GM12872 (cell line): ENCODE measurements at regions not wholly inside any gene's neighbourhood (a gene's known extent, or its start where the extent isn't known, plus 50 kb on each side); places are given as distances from the start of the nearest gene placed in this dataset.

Experiments used
- TF ChIP-seq, protein P1 (sequence below): IDR thresholded peaks from 3 replicates; pipeline ENCODE4 v1.5.1; 2011; ENCODE audit warnings: low read depth, mild to moderate bottlenecking, low read length, moderate library complexity; ENCODE audit not compliant: insufficient read depth

DNA sequence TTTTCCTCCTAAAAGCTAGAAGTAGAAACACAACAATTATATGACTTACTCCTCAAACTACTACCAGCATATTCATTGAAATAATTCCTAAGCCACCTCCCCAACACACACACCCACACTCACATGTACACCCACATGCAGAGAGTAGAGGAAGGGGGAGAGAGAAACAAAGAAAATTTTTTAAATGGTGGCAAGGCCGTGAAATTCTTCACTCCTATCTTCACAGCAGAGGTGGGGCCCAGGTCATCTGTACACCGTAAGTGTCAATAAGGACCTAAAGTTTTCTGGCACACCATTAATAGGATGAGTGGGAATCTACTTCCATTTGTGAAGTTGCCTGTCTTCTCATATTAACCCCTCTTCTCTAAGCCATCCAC lies 73.9 kb upstream of the EGLN3 start:
- TF ChIP-seq, protein P1, sequence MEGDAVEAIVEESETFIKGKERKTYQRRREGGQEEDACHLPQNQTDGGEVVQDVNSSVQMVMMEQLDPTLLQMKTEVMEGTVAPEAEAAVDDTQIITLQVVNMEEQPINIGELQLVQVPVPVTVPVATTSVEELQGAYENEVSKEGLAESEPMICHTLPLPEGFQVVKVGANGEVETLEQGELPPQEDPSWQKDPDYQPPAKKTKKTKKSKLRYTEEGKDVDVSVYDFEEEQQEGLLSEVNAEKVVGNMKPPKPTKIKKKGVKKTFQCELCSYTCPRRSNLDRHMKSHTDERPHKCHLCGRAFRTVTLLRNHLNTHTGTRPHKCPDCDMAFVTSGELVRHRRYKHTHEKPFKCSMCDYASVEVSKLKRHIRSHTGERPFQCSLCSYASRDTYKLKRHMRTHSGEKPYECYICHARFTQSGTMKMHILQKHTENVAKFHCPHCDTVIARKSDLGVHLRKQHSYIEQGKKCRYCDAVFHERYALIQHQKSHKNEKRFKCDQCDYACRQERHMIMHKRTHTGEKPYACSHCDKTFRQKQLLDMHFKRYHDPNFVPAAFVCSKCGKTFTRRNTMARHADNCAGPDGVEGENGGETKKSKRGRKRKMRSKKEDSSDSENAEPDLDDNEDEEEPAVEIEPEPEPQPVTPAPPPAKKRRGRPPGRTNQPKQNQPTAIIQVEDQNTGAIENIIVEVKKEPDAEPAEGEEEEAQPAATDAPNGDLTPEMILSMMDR: no peak

DNA sequence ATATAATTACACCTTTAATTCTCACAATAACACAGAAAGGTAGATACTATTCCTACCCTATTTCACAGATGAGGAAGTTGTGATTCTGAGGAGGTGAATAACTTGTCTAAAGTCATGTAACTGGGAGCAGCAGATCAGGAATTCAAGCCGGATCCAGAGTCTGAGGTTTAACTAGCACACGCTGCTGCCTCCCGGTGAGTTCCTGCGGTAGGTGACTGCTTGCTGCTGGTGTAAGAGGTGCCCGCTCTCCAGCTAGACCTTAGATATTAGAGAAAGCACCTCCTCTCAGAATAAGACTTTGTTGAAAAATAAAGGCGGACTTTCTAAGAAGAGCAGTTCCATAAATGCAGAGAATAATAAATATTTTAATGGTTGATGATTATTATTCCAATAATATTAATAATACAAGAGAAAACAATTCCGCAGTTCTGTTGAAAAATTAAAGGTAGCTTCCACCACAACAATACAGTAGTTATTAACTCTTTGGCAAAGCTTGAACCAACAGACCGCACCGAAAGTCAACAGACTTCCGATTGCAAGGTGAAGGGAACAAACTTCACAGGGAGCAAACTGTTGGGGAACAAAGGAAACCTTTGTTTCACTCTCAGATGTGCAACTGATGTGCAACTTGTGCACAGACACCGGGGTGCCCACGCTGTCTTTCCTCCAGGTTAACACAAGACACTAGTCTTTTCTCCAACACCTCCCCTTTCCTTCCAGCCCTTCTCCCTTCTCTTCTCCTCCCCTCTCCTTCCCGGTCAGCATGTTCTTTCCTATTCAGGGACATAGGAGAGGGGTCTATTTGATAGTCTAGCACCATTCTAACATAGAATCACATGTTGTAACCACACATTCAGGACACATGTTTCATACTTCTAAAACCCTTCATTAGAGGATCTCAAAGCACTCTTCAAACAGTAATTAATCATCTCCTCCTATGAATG lies 73.2 kb upstream of the EGLN3 start:
- TF ChIP-seq, protein P1: no peak

DNA sequence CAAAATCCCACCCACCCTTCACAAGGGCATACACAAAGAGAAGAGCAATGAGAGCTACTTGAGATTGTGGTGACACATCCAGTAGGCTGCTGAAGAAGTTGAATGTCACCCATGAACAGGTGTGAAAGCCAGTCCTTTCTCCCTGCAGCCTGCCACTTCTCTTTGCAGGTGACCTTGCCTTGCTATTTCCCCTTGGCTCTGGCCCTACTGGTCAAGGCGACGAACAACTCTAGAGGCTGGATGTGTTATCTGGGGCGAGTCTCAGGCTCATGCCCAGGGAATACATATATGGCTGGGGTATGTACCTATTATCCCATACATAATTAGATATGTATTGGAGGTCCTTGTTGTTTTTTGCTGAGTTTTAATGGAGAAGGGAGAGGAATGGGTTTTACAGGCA lies 70.2 kb upstream of the EGLN3 start:
- TF ChIP-seq, protein P1: no peak

DNA sequence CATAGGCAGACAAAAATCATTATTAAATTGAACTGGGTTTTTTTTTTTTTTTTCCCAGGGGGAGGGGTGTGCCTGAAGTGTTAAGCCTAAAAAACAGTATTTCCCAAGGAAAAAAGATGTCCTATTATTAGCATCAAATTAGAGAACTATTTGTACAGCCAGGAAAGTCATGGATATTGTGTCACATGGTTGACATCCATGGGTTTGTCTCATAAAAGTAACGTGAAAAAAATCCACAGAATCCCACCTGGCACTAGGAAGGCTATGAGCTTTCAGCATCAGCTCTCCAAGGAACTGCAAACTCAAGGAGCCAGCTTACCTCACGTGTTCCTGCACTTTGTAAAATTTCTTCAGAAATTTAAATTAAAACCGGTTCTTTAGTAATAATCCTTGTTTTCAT lies 69.1 kb upstream of the EGLN3 start:
- TF ChIP-seq, protein P1: no peak

DNA sequence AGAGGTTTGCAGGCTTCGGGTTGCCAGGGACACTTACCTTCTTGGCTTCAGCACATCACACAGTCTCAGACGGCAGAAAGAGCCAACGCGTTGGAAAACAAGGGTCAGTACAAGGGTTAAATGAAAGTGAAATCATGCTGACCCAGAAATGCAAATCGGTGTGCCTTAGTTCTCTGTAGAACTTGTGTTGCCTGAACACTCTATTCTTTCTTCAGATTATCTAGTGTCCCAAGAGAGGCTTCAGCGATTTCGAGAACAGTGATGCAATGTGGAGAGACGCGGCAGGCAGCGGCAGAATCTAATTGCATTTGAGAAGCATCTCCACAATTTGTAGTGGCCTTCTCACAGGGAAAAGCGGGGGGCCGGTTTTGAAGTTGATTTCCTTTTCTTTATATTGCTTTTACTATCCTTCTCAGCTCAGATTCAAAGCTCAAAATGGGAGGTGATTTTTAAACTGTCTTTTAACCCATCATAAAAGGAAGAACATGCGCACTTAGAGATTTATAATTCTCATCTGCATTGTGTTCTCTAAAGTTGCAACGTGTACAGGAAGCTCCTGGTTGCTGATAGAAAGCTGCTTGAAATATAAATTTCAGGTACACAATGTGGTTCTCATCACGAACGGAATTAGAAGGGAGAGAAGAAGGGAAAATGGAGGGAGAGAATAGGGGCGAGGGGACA lies 67.8 kb upstream of the EGLN3 start:
- TF ChIP-seq, protein P1: no peak

DNA sequence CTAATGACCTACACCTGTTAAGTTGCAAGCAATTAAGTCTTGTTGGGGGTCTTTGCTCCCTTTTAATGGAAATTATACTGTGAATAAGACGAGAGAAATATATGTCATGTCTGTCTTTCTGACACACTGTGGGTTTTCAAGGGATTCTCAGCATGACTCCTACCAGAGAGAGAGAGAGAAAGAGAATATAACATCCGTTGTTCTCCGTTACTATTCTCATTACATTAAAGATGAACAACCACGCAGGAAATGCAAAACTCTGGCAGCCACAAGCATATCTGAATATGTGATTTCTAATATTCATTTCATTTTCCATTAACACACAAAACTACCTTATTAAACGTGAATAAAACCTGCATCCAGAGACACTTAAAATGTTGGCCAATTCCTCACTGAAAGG lies 67.3 kb upstream of the EGLN3 start:
- TF ChIP-seq, protein P1: no peak

DNA sequence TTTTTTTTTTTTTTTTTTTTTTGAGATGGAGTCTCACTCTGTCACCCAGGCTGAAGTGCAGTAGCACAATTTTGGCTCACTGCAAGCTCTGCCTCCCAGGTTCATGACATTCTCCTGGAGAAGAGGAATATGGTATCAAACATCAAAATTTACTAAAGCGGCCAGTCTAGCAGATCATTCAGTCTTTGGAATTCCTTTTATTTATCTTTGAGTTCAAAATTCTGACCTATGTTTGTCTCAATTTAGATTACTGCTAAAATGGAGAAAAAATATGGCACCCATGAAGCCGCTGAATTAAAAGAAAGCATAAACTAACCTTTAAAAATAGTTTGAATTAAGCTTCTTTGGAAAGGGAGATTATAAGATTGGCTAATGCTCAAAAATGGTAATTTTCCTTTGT lies 64.5 kb upstream of the EGLN3 start:
- TF ChIP-seq, protein P1: no peak
